Gastroesophageal sphincter (tissue), 4 donors: ENCODE measurements at regions not wholly inside any gene's neighbourhood (a gene's known extent, or its start where the extent isn't known, plus 50 kb on each side); places are given as distances from the start of the nearest gene placed in this dataset.

ENCODE experiments used
- ATAC-seq: fragments of 150-250 bp; one replicate; pipeline ENCODE4 v1.9.1; 2016; ENCODE audit warnings: mild to moderate bottlenecking, moderate library complexity
- H3K27ac ChIP-seq, 4 donors: fragments of 200-600 bp; sonication (generic) in 3 of 4; 1 replicate in 3 of 4; 2 replicates in 1 of 4; pipeline ENCODE4 v1.5.1; 2016 to 2019
- H3K27me3 ChIP-seq: fragments of 200-600 bp; sonication (generic); one replicate; pipeline ENCODE4 v1.5.1; 2019
- H3K36me3 ChIP-seq, 2 donors: fragments of 200-600 bp; sonication (generic); one replicate each; pipeline ENCODE4 v1.5.1; 2019; ENCODE audit warnings: control low read depth in 1 of 2
- H3K4me1 ChIP-seq, 3 donors: fragments of 200-600 bp; sonication (generic); 1 replicate in 2 of 3; 2 replicates in 1 of 3; pipeline ENCODE4 v1.5.1; 2016 to 2019; ENCODE audit warnings: control low read depth in 2 of 3
- H3K4me3 ChIP-seq, 2 donors: fragments of 200-600 bp; sonication (generic); one replicate each; pipeline ENCODE4 v1.5.1; 2019; ENCODE audit warnings: mild to moderate bottlenecking in 1 of 2, moderate library complexity in 1 of 2
- H3K9me3 ChIP-seq, 3 donors: fragments of 200-600 bp; sonication (generic); one replicate each; pipeline ENCODE4 v1.5.1; 2017 to 2019; ENCODE audit warnings: control low read depth in 2 of 3
- EP300 ChIP-seq: sonication (generic); formaldehyde crosslinking; IDR thresholded peaks from one replicate; pipeline ENCODE4 v1.6.1; 2017; ENCODE audit warnings: antibody characterized with exemption, mild to moderate bottlenecking
- POLR2A ChIP-seq, 2 donors: fragments of 450-650 bp; IDR thresholded peaks; one replicate each; pipeline ENCODE4 v1.6.1; 2017; ENCODE audit warnings: antibody characterized with exemption in 2 of 2, mild to moderate bottlenecking in 2 of 2, moderate library complexity in 1 of 2
- POLR2AphosphoS5 ChIP-seq: sonication (generic); formaldehyde crosslinking; IDR thresholded peaks from one replicate; pipeline ENCODE4 v1.6.1; 2017; ENCODE audit warnings: antibody characterized with exemption
- WGBS, 2 donors: methylation state at CpG; one replicate each; pipeline ENCODE4 v1.1.5; 2018; ENCODE audit warnings: low coverage in 1 of 2; 5-methylcytosine and 5-hydroxymethylcytosine counted together
- TF ChIP-seq, protein P1 (sequence below), 4 experiments: fragments of 200-600 bp in 2 of 4; fragments of 450-650 bp in 2 of 4; sonication (generic) in 1 of 4; IDR thresholded peaks; one replicate each; pipeline ENCODE4 v1.5.1; 2017 to 2019; ENCODE audit warnings: antibody characterized with exemption in 4 of 4, mild to moderate bottlenecking in 2 of 4, moderate library complexity in 2 of 4

DNA sequence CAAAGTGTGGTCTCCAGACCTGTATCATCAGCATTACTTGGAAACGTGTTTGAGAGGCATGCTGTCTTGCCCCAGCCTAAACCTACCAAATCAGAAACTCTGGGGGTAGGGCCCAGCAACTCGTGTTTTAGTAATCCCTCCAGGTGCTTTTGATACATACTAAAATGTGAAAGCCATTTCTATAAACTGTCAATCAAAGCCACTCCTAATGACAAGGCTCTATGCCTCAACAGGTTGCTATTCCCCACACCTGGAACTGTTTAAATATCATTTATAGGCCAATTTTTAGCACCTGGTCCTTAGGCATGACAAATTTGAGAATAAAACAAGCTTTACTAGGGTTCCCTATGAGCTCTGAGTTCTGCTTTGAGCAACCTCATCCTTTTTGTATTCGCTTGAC is 158.7 kb upstream of the NR5A2 start:
- WGBS, 2 donors = 63 to 100% methylated on average over 2 to 3 of the region's 3 CpGs
- Histone ChIP-seq H3K36me3 (no peaks in the 10 kb centered on the region), H3K4me3 (no peak overlapping the region), H3K9me3 (no peaks in the 10 kb centered on the region), H3K4me1 (no peaks in the 10 kb centered on the region), H3K27ac (no peak overlapping the region), H3K27me3 (no peaks in the 10 kb centered on the region)
- ATAC-seq = no peak
- TF ChIP-seq EP300 (no peak), POLR2A (IDR thresholded peaks at IDR 0.05) (no peak), POLR2AphosphoS5 (no peak)
- TF ChIP-seq, protein P1, sequence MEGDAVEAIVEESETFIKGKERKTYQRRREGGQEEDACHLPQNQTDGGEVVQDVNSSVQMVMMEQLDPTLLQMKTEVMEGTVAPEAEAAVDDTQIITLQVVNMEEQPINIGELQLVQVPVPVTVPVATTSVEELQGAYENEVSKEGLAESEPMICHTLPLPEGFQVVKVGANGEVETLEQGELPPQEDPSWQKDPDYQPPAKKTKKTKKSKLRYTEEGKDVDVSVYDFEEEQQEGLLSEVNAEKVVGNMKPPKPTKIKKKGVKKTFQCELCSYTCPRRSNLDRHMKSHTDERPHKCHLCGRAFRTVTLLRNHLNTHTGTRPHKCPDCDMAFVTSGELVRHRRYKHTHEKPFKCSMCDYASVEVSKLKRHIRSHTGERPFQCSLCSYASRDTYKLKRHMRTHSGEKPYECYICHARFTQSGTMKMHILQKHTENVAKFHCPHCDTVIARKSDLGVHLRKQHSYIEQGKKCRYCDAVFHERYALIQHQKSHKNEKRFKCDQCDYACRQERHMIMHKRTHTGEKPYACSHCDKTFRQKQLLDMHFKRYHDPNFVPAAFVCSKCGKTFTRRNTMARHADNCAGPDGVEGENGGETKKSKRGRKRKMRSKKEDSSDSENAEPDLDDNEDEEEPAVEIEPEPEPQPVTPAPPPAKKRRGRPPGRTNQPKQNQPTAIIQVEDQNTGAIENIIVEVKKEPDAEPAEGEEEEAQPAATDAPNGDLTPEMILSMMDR (IDR thresholded peaks at IDR 0.05) = no peak

- 73 to 81% methylated on average over 2 to 3 of the region's 3 CpGs for WGBS, 2 donors
- Histone ChIP-seq H3K36me3 (no peaks in the 10 kb centered on the region), H3K27ac (no peak overlapping the region), H3K4me1 (no peaks in the 10 kb centered on the region), H3K27me3 (no peaks in the 10 kb centered on the region), H3K9me3 (no peaks in the 10 kb centered on the region), H3K4me3 (no peak overlapping the region)
- no peak for TF ChIP-seq POLR2A (IDR thresholded peaks at IDR 0.05)
- TF ChIP-seq POLR2AphosphoS5 = no peak
- TF ChIP-seq EP300 = no peak
- TF ChIP-seq, protein P1 (IDR thresholded peaks at IDR 0.05) = no peak
- ATAC-seq = no peak
Measured at GRCh38 chr1:199875337-199875736, 152.2 kb upstream of the NR5A2 start.

GRCh38 chr1:199875856-199876255 is 151.7 kb upstream of the NR5A2 start:
- no peak for ATAC-seq
- H3K4me1 ChIP-seq = no peaks in the 10 kb centered on the region
- H3K27me3 ChIP-seq = no peaks in the 10 kb centered on the region
- WGBS, 2 donors = 83 to 90% methylated on average over 6 of the region's 6 CpGs
- TF ChIP-seq, protein P1 (IDR thresholded peaks at IDR 0.05) = no peak
- H3K9me3 ChIP-seq = no peaks in the 10 kb centered on the region
- no peak overlapping the region for H3K27ac ChIP-seq
- no peak overlapping the region for H3K4me3 ChIP-seq
- H3K36me3 ChIP-seq = no peaks in the 10 kb centered on the region

GRCh38 chr1:199877526-199878384 is 149.8 kb upstream of the NR5A2 start:
- WGBS, 2 donors = 80 to 88% methylated on average over 4 to 7 of the region's 7 CpGs
- Histone ChIP-seq H3K27me3 (no peaks in the 10 kb centered on the region), H3K4me1 (no peaks in the 10 kb centered on the region), H3K36me3 (no peaks in the 10 kb centered on the region), H3K4me3 (no peak overlapping the region), H3K27ac (no peak overlapping the region), H3K9me3 (no peaks in the 10 kb centered on the region)
- no peak for ATAC-seq
- no peak for TF ChIP-seq POLR2AphosphoS5
- TF ChIP-seq, protein P1 (IDR thresholded peaks at IDR 0.05) = no peak
- no peak for TF ChIP-seq POLR2A (IDR thresholded peaks at IDR 0.05)
- TF ChIP-seq EP300 = no peak

- Histone ChIP-seq H3K27ac (no peak overlapping the region), H3K4me1 (no peaks in the 10 kb centered on the region), H3K36me3 (no peaks in the 10 kb centered on the region), H3K9me3 (no peaks in the 10 kb centered on the region), H3K27me3 (no peaks in the 10 kb centered on the region), H3K4me3 (no peak overlapping the region)
- 68 to 74% methylated on average over 3 to 4 of the region's 4 CpGs for WGBS, 2 donors
- no peak for TF ChIP-seq EP300
- TF ChIP-seq POLR2AphosphoS5 = no peak
- no peak for TF ChIP-seq POLR2A (IDR thresholded peaks at IDR 0.05)
- TF ChIP-seq, protein P1 (IDR thresholded peaks at IDR 0.05) = no peak
- ATAC-seq = no peak
Measured at GRCh38 chr1:199878823-199879222, 148.7 kb upstream of the NR5A2 start.
